ENCODE measurements at regions not wholly inside any gene's neighbourhood (a gene's known extent, or its start where the extent isn't known, plus 50 kb on each side); places are given as distances from the start of the nearest gene placed in this dataset.

DNA sequence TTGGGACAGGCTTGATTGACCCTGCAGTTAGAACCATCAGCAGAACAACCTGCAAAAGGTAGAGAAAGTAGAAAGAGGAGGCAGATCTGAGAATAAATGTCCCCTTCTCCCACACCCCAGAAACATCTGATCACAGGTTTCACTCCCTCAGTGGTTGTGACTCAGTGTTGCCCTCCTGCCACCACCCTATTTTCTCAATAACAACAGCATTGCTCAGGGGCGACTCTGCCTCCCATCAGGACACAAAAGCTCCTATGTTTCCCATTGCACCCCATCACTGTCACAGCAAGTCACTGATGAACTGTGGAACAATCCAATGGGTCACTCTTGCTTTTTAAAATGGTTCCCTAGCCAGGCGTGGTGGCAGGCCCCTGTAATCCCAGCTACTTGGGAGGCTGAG, 110.2 kb downstream of the RASSF10 start:
- TF ChIP-seq CTCF (IDR thresholded peaks at IDR 0.05) = no peak
- no peak for TF ChIP-seq POLR2A (IDR thresholded peaks at IDR 0.05)

Measured in thyroid gland (tissue), 4 donors.